Chondrocyte (in vitro differentiated cells): ENCODE measurements at regions not wholly inside any gene's neighbourhood (a gene's known extent, or its start where the extent isn't known, plus 50 kb on each side); places are given as distances from the start of the nearest gene placed in this dataset.

ENCODE experiments used
- DNase-seq: peaks from one replicate; pipeline ENCODE4 v3.0.0; 2021; ENCODE audit warnings: mixed read lengths, low spot score
- H3K27ac Mint-ChIP-seq: one replicate; pipeline ENCODE4 v1.8.0; 2021; ENCODE audit warnings: mild to moderate bottlenecking, moderate library complexity, mixed read lengths; ENCODE audit not compliant: unreplicated experiment
- H3K27me3 Mint-ChIP-seq: 2 replicates; pipeline ENCODE4 v1.8.0; 2021; ENCODE audit warnings: low read depth, mixed read lengths
- H3K36me3 Mint-ChIP-seq: 2 replicates; pipeline ENCODE4 v1.8.0; 2021; ENCODE audit warnings: low read depth, mixed read lengths
- H3K4me1 Mint-ChIP-seq: 2 replicates; pipeline ENCODE4 v1.8.0; 2021; ENCODE audit warnings: low read depth, mild to moderate bottlenecking, mixed read lengths
- H3K4me3 Mint-ChIP-seq: one replicate; pipeline ENCODE4 v1.8.0; 2021; ENCODE audit warnings: mild to moderate bottlenecking, moderate library complexity, mixed read lengths; ENCODE audit not compliant: unreplicated experiment
- H3K9me3 Mint-ChIP-seq: 2 replicates; pipeline ENCODE4 v1.8.0; 2021; ENCODE audit warnings: low read depth, mixed read lengths
- TF ChIP-seq, protein P1 (sequence below): fragments of 200-600 bp; sonication (generic); IDR thresholded peaks from 2 replicates; pipeline ENCODE4 v1.5.0; 2021; ENCODE audit warnings: antibody characterized with exemption, mild to moderate bottlenecking, moderate library complexity

DNA sequence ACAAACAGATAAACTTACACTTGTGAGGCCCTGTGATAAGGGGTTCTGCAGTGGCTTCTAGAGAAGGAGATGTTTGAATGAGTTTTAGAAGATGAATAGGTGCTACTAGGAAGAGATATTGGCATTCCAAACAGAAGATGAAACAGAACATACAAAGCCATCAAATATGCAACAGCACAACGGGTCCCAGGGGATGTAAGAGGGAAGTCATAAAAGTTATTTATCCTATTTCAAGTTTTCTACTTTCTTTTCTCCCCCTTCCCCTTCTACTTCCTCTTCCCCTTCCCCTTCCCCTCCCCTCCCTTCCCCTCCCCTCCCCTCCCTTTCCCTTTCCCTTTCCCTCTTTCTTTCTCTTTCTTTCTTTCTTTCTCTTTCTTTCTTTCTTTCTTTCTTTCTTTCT lies 94.9 kb upstream of the CADM1 start:
- DNase-seq, result no peak
- no peaks in the 10 kb centered on the region for H3K9me3 Mint-ChIP-seq
- H3K27me3 Mint-ChIP-seq, result peaks cover 16% of the 10 kb centered on the region
- no peak overlapping the region for H3K27ac Mint-ChIP-seq
- TF ChIP-seq, protein P1, sequence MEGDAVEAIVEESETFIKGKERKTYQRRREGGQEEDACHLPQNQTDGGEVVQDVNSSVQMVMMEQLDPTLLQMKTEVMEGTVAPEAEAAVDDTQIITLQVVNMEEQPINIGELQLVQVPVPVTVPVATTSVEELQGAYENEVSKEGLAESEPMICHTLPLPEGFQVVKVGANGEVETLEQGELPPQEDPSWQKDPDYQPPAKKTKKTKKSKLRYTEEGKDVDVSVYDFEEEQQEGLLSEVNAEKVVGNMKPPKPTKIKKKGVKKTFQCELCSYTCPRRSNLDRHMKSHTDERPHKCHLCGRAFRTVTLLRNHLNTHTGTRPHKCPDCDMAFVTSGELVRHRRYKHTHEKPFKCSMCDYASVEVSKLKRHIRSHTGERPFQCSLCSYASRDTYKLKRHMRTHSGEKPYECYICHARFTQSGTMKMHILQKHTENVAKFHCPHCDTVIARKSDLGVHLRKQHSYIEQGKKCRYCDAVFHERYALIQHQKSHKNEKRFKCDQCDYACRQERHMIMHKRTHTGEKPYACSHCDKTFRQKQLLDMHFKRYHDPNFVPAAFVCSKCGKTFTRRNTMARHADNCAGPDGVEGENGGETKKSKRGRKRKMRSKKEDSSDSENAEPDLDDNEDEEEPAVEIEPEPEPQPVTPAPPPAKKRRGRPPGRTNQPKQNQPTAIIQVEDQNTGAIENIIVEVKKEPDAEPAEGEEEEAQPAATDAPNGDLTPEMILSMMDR, result no peak
- peaks cover 1% of the 10 kb centered on the region for H3K36me3 Mint-ChIP-seq
- H3K4me1 Mint-ChIP-seq, result no peaks in the 10 kb centered on the region
- no peak overlapping the region for H3K4me3 Mint-ChIP-seq

DNA sequence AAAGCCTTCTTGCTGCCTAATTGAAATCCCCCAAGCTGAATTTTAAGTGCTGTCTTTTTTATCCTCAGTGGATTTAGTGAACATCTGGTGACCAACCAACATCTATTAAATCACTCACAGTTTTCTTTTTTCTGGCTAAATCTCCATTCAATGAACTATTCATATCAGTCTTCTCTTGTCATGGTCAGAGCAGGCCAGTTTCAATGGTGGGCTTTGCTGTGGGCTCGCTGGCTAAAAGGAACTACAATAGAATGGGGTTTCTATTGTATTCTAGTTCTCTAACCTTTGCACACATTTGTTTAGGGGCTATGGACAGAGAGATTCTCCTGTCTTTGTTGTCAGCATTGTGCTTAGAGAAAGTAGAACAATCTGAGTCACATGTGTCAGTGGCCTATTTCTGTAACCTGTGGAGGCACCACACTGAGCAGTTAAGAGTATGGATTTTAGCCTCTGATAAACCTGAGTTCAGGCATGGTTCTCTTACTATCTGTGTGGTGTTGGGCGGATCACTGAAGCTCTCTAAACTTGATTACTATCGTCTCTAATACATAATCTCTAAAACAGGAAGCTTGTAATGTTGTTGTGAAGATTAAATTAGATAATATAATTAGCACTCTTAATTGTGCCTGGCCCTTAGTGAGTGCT lies 94.2 kb upstream of the CADM1 start:
- DNase-seq, result no peak
- Mint-ChIP-seq H3K36me3 (peaks cover 1% of the 10 kb centered on the region), H3K27me3 (peaks cover 16% of the 10 kb centered on the region), H3K27ac (no peak overlapping the region), H3K4me3 (no peak overlapping the region), H3K4me1 (no peaks in the 10 kb centered on the region), H3K9me3 (no peaks in the 10 kb centered on the region)
- TF ChIP-seq, protein P1, result no peak

DNA sequence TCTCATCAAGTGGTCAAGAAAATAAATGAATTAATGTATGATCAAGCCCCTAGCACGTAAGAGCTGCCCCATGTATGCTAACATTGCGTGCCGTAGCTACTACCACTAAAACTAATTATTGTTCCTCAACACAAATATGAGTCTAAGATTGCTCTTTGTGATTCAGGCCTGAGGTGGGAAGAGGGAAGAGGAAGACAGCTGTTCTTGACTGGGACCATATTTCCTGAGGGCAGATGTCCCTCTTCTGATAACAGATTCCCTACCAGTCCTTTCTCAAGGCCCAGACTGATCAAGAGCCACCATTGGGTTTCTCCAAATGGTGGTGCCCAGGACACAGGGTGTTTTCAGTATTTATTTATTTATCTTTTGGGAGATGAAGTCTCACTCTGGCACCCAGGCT lies 87.2 kb upstream of the CADM1 start:
- Mint-ChIP-seq H3K4me1 (no peaks in the 10 kb centered on the region), H3K27ac (no peak overlapping the region), H3K36me3 (no peaks in the 10 kb centered on the region), H3K9me3 (peaks cover 8% of the 10 kb centered on the region), H3K27me3 (peaks cover 22% of the 10 kb centered on the region), H3K4me3 (no peak overlapping the region)
- no peak for DNase-seq
- TF ChIP-seq, protein P1, result no peak

DNA sequence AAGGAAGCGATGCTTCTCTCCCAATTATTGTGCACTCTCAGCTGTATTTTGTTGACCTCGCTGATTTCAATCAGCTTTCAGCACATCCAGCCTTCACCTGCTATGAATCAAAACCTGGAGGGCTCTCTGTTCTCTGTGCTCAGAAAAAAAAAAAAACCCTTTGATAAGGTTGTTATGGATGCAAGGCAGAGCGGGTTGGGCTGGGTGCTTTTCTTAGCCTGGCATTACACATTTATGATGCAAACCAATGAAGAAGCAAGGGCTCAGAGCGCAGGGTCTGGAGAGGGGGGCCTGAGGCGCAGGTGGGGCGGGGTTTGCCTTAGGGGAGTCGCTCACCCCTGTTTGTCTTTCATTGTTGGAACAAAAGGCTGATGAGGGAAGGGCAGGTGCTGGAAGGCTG lies 86.0 kb upstream of the CADM1 start:
- TF ChIP-seq, protein P1, result no peak
- H3K36me3 Mint-ChIP-seq, result no peaks in the 10 kb centered on the region
- no peak overlapping the region for H3K4me3 Mint-ChIP-seq
- H3K9me3 Mint-ChIP-seq, result peaks cover 8% of the 10 kb centered on the region
- no peaks in the 10 kb centered on the region for H3K4me1 Mint-ChIP-seq
- H3K27ac Mint-ChIP-seq, result no peak overlapping the region
- no peak for DNase-seq
- H3K27me3 Mint-ChIP-seq, result peaks cover 16% of the 10 kb centered on the region

DNA sequence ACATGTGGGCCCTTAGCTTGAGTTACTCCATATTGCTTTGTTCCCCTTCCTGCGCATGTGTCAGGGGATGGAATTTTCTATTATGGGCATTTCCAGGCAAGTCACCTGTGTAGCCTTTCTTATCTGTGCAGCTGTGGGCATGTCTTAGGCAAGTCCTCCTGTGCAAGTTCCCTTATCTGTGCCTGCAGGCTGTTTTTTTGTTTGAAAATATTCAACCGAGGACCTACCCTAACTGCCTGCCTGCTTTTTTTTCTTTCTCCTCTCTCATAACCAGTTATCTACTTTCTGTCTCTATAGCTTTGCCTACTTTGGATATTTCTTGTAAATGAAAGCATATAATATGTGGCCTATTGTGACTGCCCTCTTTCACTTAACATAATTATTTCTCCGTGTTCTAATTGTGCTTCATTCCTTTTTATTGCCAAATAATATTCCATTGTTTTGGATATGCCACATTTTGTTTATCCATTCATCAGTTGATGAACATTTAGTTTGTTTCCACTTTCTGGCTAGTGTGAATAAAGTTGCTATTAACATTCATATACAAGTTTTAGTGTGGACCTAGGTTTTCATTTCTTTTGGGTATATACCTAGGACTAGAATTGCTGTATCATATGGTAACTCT lies 83.6 kb upstream of the CADM1 start:
- DNase-seq, result no peak
- Mint-ChIP-seq H3K9me3 (peaks cover 8% of the 10 kb centered on the region), H3K4me1 (no peaks in the 10 kb centered on the region), H3K27me3 (peaks cover 8% of the 10 kb centered on the region), H3K36me3 (no peaks in the 10 kb centered on the region), H3K27ac (no peak overlapping the region), H3K4me3 (no peak overlapping the region)
- TF ChIP-seq, protein P1, result no peak
